ENCODE measurements at regions not wholly inside any gene's neighbourhood (a gene's known extent, or its start where the extent isn't known, plus 50 kb on each side); places are given as distances from the start of the nearest gene placed in this dataset.

DNA sequence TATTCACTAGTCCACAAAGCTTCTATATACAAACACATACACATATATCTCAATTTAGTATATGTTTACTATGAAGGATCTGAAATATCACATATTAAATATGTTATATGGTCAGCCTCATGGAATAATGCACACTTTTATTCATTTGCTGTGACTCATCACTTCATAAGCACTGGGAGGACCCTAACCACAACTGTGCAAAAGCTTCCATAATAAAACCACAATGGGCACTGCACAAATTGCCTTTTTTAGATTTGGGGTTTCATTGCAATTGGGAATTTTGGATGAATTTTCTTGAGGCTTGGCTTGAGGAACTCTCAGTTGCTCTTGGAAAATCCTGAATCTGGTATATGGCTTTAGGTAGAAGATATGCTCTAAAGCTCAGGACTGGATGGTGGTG lies 399.4 kb downstream of the C12orf75 start:
- TF ChIP-seq CTCF (IDR thresholded peaks at IDR 0.05) (no peak), POLR2A (IDR thresholded peaks at IDR 0.05) (no peak)

Data from uterus (tissue), 2 donors.